ENCODE measurements at regions not wholly inside any gene's neighbourhood (a gene's known extent, or its start where the extent isn't known, plus 50 kb on each side); places are given as distances from the start of the nearest gene placed in this dataset.

DNA sequence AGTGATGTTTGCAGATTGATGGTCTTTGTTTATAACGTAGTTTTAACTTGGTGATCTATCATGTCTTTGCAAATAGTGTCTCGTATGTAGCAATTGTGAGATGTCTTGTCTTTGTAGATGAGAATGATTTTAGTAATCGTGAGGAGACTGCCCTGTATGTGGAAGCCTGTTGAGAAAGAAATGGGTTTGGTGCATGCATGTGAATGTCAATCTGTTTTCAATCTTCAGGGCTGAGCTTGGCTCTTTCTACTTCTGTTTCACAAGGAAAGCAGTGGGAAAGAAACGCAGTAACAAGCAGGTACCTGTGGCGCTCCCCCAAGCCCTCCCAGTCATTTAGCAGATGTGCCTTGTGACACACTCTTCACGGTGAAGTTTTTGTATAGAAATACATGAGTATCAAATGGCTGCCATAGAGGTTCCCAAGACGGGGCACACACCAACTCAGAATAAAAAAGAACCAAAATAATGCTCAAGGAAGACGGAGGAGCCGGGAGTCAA is 342.8 kb upstream of the DDHD1 start:
- H4K91ac ChIP-seq (ENCODE audit: insufficient read length, low read depth, low read length): no peak overlapping the region
- no peak overlapping the region for H3K23ac ChIP-seq (ENCODE audit: insufficient read length, low read depth, low read length)
- no peaks in the 10 kb centered on the region for H3K9me3 Mint-ChIP-seq
- H3K4me1 ChIP-seq (ENCODE audit: insufficient read depth, low read length): peaks cover 4% of the 10 kb centered on the region
- peaks cover 12 to 24% of the 10 kb centered on the region in 2 experiments for H3K4me1 Mint-ChIP-seq
- H2BK20ac ChIP-seq (ENCODE audit: low read depth, low read length, poor library complexity, severe bottlenecking): no peak overlapping the region
- H4K20me1 ChIP-seq (ENCODE audit: control insufficient read depth, insufficient read depth, insufficient read length): no peaks in the 10 kb centered on the region
- no peak overlapping the region for H3K9ac ChIP-seq (ENCODE audit: extremely low read depth, insufficient read length, low read length)
- H2AK5ac ChIP-seq (ENCODE audit: insufficient read length, low read length): no peak overlapping the region
- no peak overlapping the region for H3K56ac ChIP-seq (ENCODE audit: insufficient read length, low read depth, low read length)
- no peaks in the 10 kb centered on the region for H3K9me3 ChIP-seq (ENCODE audit: control insufficient read depth, low read depth, low read length)
- no peak overlapping the region for H2BK15ac ChIP-seq (ENCODE audit: low read depth, low read length)
- no peaks in the 10 kb centered on the region for H3K79me2 ChIP-seq (ENCODE audit: insufficient read depth, low read length)
- H4K8ac ChIP-seq (replicated peaks; ENCODE audit: insufficient read length, low read depth, low read length): no peak overlapping the region
- no peak overlapping the region for H3T11ph ChIP-seq (ENCODE audit: low read length)
- H3K27ac Mint-ChIP-seq: no peak overlapping the region
- H2AFZ ChIP-seq (ENCODE audit: low read length): no peak overlapping the region
- H3K36me3 Mint-ChIP-seq (ENCODE audit: insufficient read depth in 1 of 3, low read depth in 3 of 3): no peaks in the 10 kb centered on the region
- no peaks in the 10 kb centered on the region for H3K27me3 ChIP-seq (ENCODE audit: insufficient read depth, low read length)
- H3K23me2 ChIP-seq (ENCODE audit: insufficient read length, low read depth, low read length, poor library complexity, severe bottlenecking): no peaks in the 10 kb centered on the region
- no peak overlapping the region for H3K4ac ChIP-seq (ENCODE audit: low read depth, low read length)
- WGBS (ENCODE audit: extremely low coverage, insufficient read length, low lambda C conversion rate): no CpG with 5 or more reads among the region's 9 CpGs
- DNase-seq: no peak
- H3K4me2 ChIP-seq (ENCODE audit: insufficient read depth, insufficient read length, low read length): no peak overlapping the region
- H3K27me3 Mint-ChIP-seq (ENCODE audit: low read depth): no peaks in the 10 kb centered on the region
- no peak overlapping the region for H3K4me3 Mint-ChIP-seq
- no peak overlapping the region for H2BK12ac ChIP-seq (ENCODE audit: insufficient read length, low read depth, low read length)
- no peaks in the 10 kb centered on the region for H3K79me1 ChIP-seq (ENCODE audit: insufficient read depth, low read depth, low read length, poor library complexity, severe bottlenecking)
- H4K5ac ChIP-seq (ENCODE audit: insufficient read length, low read depth, low read length): no peak overlapping the region
- H3K18ac ChIP-seq (ENCODE audit: insufficient read length, low read depth, low read length): no peak overlapping the region
- H3K27ac ChIP-seq (ENCODE audit: insufficient read length, low read depth, low read length): no peak overlapping the region
- no peak overlapping the region for H2BK5ac ChIP-seq (ENCODE audit: insufficient read length, low read length)
- no peak overlapping the region for H3K14ac ChIP-seq (ENCODE audit: insufficient read depth, low read length)
- TF ChIP-seq, protein P1, sequence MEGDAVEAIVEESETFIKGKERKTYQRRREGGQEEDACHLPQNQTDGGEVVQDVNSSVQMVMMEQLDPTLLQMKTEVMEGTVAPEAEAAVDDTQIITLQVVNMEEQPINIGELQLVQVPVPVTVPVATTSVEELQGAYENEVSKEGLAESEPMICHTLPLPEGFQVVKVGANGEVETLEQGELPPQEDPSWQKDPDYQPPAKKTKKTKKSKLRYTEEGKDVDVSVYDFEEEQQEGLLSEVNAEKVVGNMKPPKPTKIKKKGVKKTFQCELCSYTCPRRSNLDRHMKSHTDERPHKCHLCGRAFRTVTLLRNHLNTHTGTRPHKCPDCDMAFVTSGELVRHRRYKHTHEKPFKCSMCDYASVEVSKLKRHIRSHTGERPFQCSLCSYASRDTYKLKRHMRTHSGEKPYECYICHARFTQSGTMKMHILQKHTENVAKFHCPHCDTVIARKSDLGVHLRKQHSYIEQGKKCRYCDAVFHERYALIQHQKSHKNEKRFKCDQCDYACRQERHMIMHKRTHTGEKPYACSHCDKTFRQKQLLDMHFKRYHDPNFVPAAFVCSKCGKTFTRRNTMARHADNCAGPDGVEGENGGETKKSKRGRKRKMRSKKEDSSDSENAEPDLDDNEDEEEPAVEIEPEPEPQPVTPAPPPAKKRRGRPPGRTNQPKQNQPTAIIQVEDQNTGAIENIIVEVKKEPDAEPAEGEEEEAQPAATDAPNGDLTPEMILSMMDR (conservative IDR thresholded peaks at IDR 0.05): no peak
- no peak overlapping the region for H2BK120ac ChIP-seq (ENCODE audit: low read depth, low read length, poor library complexity, severe bottlenecking)
